Stimulated activated CD4-positive, alpha-beta T cell treated with anti-CD3 and anti-CD28 coated beads, Interleukin-1b, Interleukin-23, amount 100 ng/mL, for 1 hour (primary cell): ENCODE measurements at regions not wholly inside any gene's neighbourhood (a gene's known extent, or its start where the extent isn't known, plus 50 kb on each side); places are given as distances from the start of the nearest gene placed in this dataset.

Experiments used
- DNase-seq, 2 donors: peaks; one replicate each; pipeline ENCODE4 v3.0.0-alpha.2; 2020; ENCODE audit warnings: low read depth in 2 of 2

GRCh38 chr13:76446191-76446590 is 440.0 kb downstream of the KCTD12 start:
- no peak for DNase-seq

- DNase-seq = no peak
Measured at GRCh38 chr13:76440568-76440967, 445.6 kb downstream of the KCTD12 start.

GRCh38 chr13:76439546-76439945 is 446.7 kb downstream of the KCTD12 start:
- DNase-seq = no peak

- DNase-seq = no peak
Measured at GRCh38 chr13:76438050-76438449, 448.2 kb downstream of the KCTD12 start.

GRCh38 chr13:76425935-76426334 is 460.3 kb downstream of the KCTD12 start:
- DNase-seq = no peak

- DNase-seq = no peak
Measured at GRCh38 chr13:76421011-76421410, 465.2 kb downstream of the KCTD12 start.

- no peak for DNase-seq
Measured at GRCh38 chr13:76418404-76418803, 467.8 kb downstream of the KCTD12 start.

GRCh38 chr13:76414320-76414719 is 471.9 kb downstream of the KCTD12 start:
- DNase-seq = no peak

GRCh38 chr13:76406243-76406642 is 480.0 kb downstream of the KCTD12 start:
- DNase-seq = no peak

GRCh38 chr13:76398425-76398824 is 487.8 kb downstream of the KCTD12 start:
- DNase-seq = no peak

- DNase-seq = no peak
Measured at GRCh38 chr13:76397413-76397812, 488.8 kb downstream of the KCTD12 start.

- no peak for DNase-seq
Measured at GRCh38 chr13:76389321-76389720, 496.9 kb downstream of the KCTD12 start.

- no peak for DNase-seq
Measured at GRCh38 chr13:76387566-76387965, 498.6 kb downstream of the KCTD12 start.

GRCh38 chr13:76386321-76386720 is 499.9 kb downstream of the KCTD12 start:
- DNase-seq = no peak

GRCh38 chr13:76385586-76385985 is 500.6 kb downstream of the KCTD12 start:
- DNase-seq = no peak

- no peak for DNase-seq
Measured at GRCh38 chr13:76383676-76384461, 502.3 kb downstream of the KCTD12 start.

GRCh38 chr13:76380446-76381065 is 505.6 kb downstream of the KCTD12 start:
- DNase-seq = no peak

- DNase-seq = no peak
Measured at GRCh38 chr13:76379341-76380105, 506.7 kb downstream of the KCTD12 start.

GRCh38 chr13:76378767-76379166 is 507.4 kb downstream of the KCTD12 start:
- DNase-seq = no peak

- DNase-seq = no peak
Measured at GRCh38 chr13:76363682-76364289, 522.4 kb downstream of the KCTD12 start.

GRCh38 chr13:76361868-76362267 is 524.3 kb downstream of the KCTD12 start:
- no peak for DNase-seq

- no peak for DNase-seq
Measured at GRCh38 chr13:76351541-76352229, 534.5 kb downstream of the KCTD12 start.
